OCI-LY3 (cell line): ENCODE measurements at regions not wholly inside any gene's neighbourhood (a gene's known extent, or its start where the extent isn't known, plus 50 kb on each side); places are given as distances from the start of the nearest gene placed in this dataset.

Experiments used
- EZH2phosphoT487 ChIP-seq: fragments of 200-600 bp; shearing (Covaris generic); IDR thresholded peaks from 2 replicates; pipeline ENCODE4 v1.6.1; 2018; ENCODE audit warnings: antibody characterized with exemption, mixed run types, low read depth
- TF ChIP-seq, protein P1 (sequence below): fragments of 200-600, 300-600 bp; sonication (generic); IDR thresholded peaks from 2 replicates; pipeline ENCODE4 v1.5.1; 2014; ENCODE audit warnings: antibody characterized with exemption, low read length, low read depth

DNA sequence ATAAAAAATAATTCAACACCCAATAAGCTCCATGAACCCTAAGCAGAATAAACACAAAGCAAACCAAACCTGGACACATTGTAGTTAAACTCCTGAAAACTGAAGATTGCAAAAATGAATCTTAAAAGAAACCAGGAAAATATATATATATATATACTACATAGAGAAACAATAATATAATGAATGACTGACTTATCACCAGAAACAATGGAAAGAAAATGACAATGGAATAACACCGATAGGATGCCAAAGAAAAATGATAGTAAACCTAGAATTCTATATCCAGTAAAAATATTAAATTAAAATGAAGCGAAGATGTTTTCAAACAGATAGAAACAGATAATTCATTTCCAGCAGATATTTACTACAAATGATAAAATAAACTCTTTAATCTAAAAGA is 346.9 kb downstream of the IRS1 start:
- TF ChIP-seq, protein P1, sequence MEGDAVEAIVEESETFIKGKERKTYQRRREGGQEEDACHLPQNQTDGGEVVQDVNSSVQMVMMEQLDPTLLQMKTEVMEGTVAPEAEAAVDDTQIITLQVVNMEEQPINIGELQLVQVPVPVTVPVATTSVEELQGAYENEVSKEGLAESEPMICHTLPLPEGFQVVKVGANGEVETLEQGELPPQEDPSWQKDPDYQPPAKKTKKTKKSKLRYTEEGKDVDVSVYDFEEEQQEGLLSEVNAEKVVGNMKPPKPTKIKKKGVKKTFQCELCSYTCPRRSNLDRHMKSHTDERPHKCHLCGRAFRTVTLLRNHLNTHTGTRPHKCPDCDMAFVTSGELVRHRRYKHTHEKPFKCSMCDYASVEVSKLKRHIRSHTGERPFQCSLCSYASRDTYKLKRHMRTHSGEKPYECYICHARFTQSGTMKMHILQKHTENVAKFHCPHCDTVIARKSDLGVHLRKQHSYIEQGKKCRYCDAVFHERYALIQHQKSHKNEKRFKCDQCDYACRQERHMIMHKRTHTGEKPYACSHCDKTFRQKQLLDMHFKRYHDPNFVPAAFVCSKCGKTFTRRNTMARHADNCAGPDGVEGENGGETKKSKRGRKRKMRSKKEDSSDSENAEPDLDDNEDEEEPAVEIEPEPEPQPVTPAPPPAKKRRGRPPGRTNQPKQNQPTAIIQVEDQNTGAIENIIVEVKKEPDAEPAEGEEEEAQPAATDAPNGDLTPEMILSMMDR, result no peak
- no peak for TF ChIP-seq EZH2phosphoT487
